22Rv1 (cell line): ENCODE measurements at regions not wholly inside any gene's neighbourhood (a gene's known extent, or its start where the extent isn't known, plus 50 kb on each side); places are given as distances from the start of the nearest gene placed in this dataset.

Source experiments
- H3K27ac ChIP-seq: fragments of 450-650 bp; 2 replicates; pipeline ENCODE4 v1.5.1; 2017
- CTCF ChIP-seq: fragments of 450-650 bp; IDR thresholded peaks from 2 replicates; pipeline ENCODE4 v1.5.1; 2017; ENCODE audit warnings: mild to moderate bottlenecking
- ZFX ChIP-seq: fragments of 450-650 bp; IDR thresholded peaks from 2 replicates; pipeline ENCODE4 v1.6.1; 2017; ENCODE audit warnings: antibody characterized with exemption, borderline replicate concordance

- TF ChIP-seq CTCF (no peak), ZFX (no peak)
- no peak overlapping the region for H3K27ac ChIP-seq
Measured at GRCh38 chr1:244347942-244348341, 103.8 kb downstream of the ADSS2 start.

- no peak overlapping the region for H3K27ac ChIP-seq
Measured at GRCh38 chr1:244349103-244349531, 102.6 kb downstream of the ADSS2 start.

DNA sequence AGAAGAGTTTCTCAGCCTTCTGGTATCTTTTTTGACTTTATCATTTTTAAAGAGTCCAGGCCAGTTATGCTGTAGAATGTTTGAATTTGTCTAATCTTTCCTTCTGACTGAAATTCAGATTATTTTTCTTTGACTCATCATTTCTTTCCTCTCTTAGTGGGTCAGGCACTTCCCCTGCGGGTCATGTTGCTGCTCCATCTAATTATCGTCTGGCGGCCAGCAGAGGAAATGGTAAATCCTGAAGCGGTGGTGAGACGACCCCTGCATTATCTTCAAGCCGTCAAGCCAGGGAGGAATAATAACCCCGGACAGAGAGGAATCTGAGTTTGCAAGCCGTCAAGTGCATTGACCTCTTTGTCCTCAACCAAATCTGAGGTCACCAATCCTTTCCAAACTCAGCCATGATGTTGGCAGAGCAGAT is 102.1 kb downstream of the ADSS2 start:
- no peak overlapping the region for H3K27ac ChIP-seq
- no peak for TF ChIP-seq ZFX
- no peak for TF ChIP-seq CTCF

More at GRCh38 chr1:244349103-244349531, 102.6 kb downstream of the ADSS2 start:
- TF ChIP-seq ZFX (no peak), CTCF (no peak)

GRCh38 chr1:244350027-244350426 is 101.7 kb downstream of the ADSS2 start:
- no peak for TF ChIP-seq CTCF
- no peak for TF ChIP-seq ZFX
- no peak overlapping the region for H3K27ac ChIP-seq

DNA sequence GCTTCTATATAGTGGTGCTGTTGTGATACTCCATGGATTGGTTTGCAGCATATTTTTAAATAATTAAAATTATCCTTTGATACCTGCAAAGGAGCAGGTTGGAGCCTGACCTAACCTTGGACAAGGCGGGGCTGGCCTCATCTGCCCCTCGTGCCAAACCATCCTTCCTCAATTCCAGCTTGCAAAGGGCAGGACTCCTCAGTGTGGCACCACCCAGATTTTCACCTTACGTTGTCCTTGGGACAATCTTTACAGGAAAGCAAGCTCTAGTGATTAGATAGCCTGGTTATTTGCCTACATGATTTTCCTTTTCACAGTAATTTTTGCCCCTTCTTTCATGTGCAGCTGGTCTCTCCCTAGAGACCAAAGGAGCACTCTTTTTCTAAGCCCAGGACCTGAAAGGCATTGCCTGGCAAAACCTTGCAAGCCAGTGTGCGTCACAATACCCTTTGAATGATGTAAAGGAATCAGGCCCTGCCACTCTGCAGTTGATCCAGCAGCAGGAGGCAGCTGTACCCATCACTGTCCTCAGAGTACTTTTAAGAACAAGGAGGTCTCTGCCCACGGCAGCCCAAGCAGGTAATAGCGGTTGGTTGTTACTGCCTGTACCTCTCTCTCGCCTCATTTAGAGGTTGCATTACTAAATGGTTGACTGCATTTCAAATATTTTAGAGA is 99.4 kb downstream of the ADSS2 start:
- H3K27ac ChIP-seq = no peak overlapping the region

GRCh38 chr1:244353551-244354091 is 98.1 kb downstream of the ADSS2 start:
- no peak overlapping the region for H3K27ac ChIP-seq
- TF ChIP-seq ZFX (no peak), CTCF (no peak)

More for the DNA sequence above, 99.4 kb downstream of the ADSS2 start:
- TF ChIP-seq CTCF = no peak
- no peak for TF ChIP-seq ZFX

DNA sequence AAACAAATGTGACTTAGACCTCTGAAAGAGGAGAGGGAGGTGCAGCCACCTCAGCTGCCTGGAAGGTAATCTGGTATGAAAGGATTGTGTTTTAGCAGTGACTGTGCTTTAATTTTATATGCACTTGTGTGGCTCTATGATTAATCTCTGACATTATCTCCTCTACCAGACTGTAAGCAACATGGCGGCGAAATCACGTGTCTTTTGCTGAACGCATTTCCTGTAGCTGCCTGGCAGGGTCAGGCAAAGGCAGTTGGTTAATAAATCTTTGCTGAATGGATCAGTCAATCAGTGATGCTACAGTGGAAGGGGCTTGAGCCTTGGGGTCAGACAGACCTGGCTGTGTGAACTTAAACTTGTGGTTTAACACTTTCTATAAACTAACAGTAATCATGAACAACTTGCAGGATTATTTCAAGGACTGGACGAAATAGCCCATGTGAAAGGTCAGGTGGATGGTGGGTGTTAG is 96.9 kb downstream of the ADSS2 start:
- no peak for TF ChIP-seq CTCF
- no peak for TF ChIP-seq ZFX
- no peak overlapping the region for H3K27ac ChIP-seq
